ENCODE measurements at regions not wholly inside any gene's neighbourhood (a gene's known extent, or its start where the extent isn't known, plus 50 kb on each side); places are given as distances from the start of the nearest gene placed in this dataset.

GRCh38 chr19:32208060-32208459 is 137.3 kb upstream of the ZNF507 start:
- DNase-seq (ENCODE audit: low read depth in 1 of 2, low spot score in 2 of 2), result no peak
- Histone ChIP-seq H3K27me3 (replicated peaks) (no peaks in the 10 kb centered on the region), H3K4me1 (replicated peaks) (no peaks in the 10 kb centered on the region), H3K27ac (no peak overlapping the region), H3K36me3 (no peaks in the 10 kb centered on the region), H3K9me3 (replicated peaks) (no peaks in the 10 kb centered on the region), H3K4me3 (no peak overlapping the region)

- H3K27ac ChIP-seq, result no peak overlapping the region
- no peak overlapping the region for H3K4me3 ChIP-seq
- no peak for DNase-seq (ENCODE audit: low read depth in 1 of 2, low spot score in 2 of 2)
- no peaks in the 10 kb centered on the region for H3K27me3 ChIP-seq (replicated peaks)
- H3K4me1 ChIP-seq (replicated peaks), result no peaks in the 10 kb centered on the region
- no peaks in the 10 kb centered on the region for H3K36me3 ChIP-seq
- H3K9me3 ChIP-seq (replicated peaks), result no peaks in the 10 kb centered on the region
Measured at GRCh38 chr19:32219392-32219791, 126.0 kb upstream of the ZNF507 start.

GRCh38 chr19:32219881-32220472 is 125.4 kb upstream of the ZNF507 start:
- peak in 1 of 2 experiments; percentile 27 for DNase-seq (ENCODE audit: low read depth in 1 of 2, low spot score in 2 of 2)
- Histone ChIP-seq H3K9me3 (replicated peaks) (no peaks in the 10 kb centered on the region), H3K27ac (no peak overlapping the region), H3K4me3 (no peak overlapping the region), H3K4me1 (replicated peaks) (no peaks in the 10 kb centered on the region), H3K36me3 (no peaks in the 10 kb centered on the region), H3K27me3 (replicated peaks) (peaks cover 3% of the 10 kb centered on the region; the same call in 1 of the 2 replicates)

GRCh38 chr19:32220951-32221350 is 124.5 kb upstream of the ZNF507 start:
- no peaks in the 10 kb centered on the region for H3K4me1 ChIP-seq (replicated peaks)
- no peak overlapping the region for H3K4me3 ChIP-seq
- H3K36me3 ChIP-seq, result no peaks in the 10 kb centered on the region
- H3K9me3 ChIP-seq (replicated peaks), result no peaks in the 10 kb centered on the region
- peak in 1 of 2 experiments; percentile 19 for DNase-seq (ENCODE audit: low read depth in 1 of 2, low spot score in 2 of 2)
- H3K27me3 ChIP-seq (replicated peaks), result peaks cover 3% of the 10 kb centered on the region; the same call in 1 of the 2 replicates
- no peak overlapping the region for H3K27ac ChIP-seq

- H3K27ac ChIP-seq, result no peak overlapping the region
- no peak overlapping the region for H3K4me3 ChIP-seq
- no peaks in the 10 kb centered on the region for H3K4me1 ChIP-seq (replicated peaks)
- no peak for DNase-seq (ENCODE audit: low read depth in 1 of 2, low spot score in 2 of 2)
- no peaks in the 10 kb centered on the region for H3K9me3 ChIP-seq (replicated peaks)
- peaks cover 3% of the 10 kb centered on the region; the same call in 1 of the 2 replicates for H3K27me3 ChIP-seq (replicated peaks)
- no peaks in the 10 kb centered on the region for H3K36me3 ChIP-seq
Measured at GRCh38 chr19:32222556-32222955, 122.9 kb upstream of the ZNF507 start.

- Histone ChIP-seq H3K36me3 (no peaks in the 10 kb centered on the region), H3K27ac (no peak overlapping the region), H3K27me3 (replicated peaks) (peaks cover 3% of the 10 kb centered on the region; the same call in 1 of the 2 replicates), H3K9me3 (replicated peaks) (no peaks in the 10 kb centered on the region), H3K4me1 (replicated peaks) (no peaks in the 10 kb centered on the region), H3K4me3 (no peak overlapping the region)
- DNase-seq (ENCODE audit: low read depth in 1 of 2, low spot score in 2 of 2), result no peak
Measured at GRCh38 chr19:32223106-32223505, 122.3 kb upstream of the ZNF507 start.

GRCh38 chr19:32223595-32224370 is 121.6 kb upstream of the ZNF507 start:
- Histone ChIP-seq H3K4me1 (replicated peaks) (no peaks in the 10 kb centered on the region), H3K27ac (no peak overlapping the region), H3K27me3 (replicated peaks) (peaks cover 3% of the 10 kb centered on the region; the same call in 1 of the 2 replicates), H3K36me3 (no peaks in the 10 kb centered on the region), H3K4me3 (no peak overlapping the region), H3K9me3 (replicated peaks) (no peaks in the 10 kb centered on the region)
- DNase-seq (ENCODE audit: low read depth in 1 of 2, low spot score in 2 of 2), result peak in 1 of 2 experiments; percentile 33

GRCh38 chr19:32224371-32225244 is 120.8 kb upstream of the ZNF507 start:
- DNase-seq (ENCODE audit: low read depth in 1 of 2, low spot score in 2 of 2), result peak; percentile 47 to 60
- Histone ChIP-seq H3K4me1 (replicated peaks) (no peaks in the 10 kb centered on the region), H3K9me3 (replicated peaks) (no peaks in the 10 kb centered on the region), H3K4me3 (no peak overlapping the region), H3K27ac (no peak overlapping the region), H3K27me3 (replicated peaks) (peaks cover 3% of the 10 kb centered on the region; the same call in 1 of the 2 replicates), H3K36me3 (no peaks in the 10 kb centered on the region)

- Histone ChIP-seq H3K9me3 (replicated peaks) (no peaks in the 10 kb centered on the region), H3K4me3 (no peak overlapping the region), H3K27ac (no peak overlapping the region), H3K27me3 (replicated peaks) (peaks cover 3% of the 10 kb centered on the region; the same call in 1 of the 2 replicates), H3K4me1 (replicated peaks) (no peaks in the 10 kb centered on the region), H3K36me3 (no peaks in the 10 kb centered on the region)
- DNase-seq (ENCODE audit: low read depth in 1 of 2, low spot score in 2 of 2), result peak in 1 of 2 experiments; percentile 36
Measured at GRCh38 chr19:32227561-32228165, 117.7 kb upstream of the ZNF507 start.

GRCh38 chr19:32230441-32230840 is 115.0 kb upstream of the ZNF507 start:
- no peak overlapping the region for H3K4me3 ChIP-seq
- peak in 1 of 2 experiments; percentile 20 for DNase-seq (ENCODE audit: low read depth in 1 of 2, low spot score in 2 of 2)
- no peaks in the 10 kb centered on the region for H3K4me1 ChIP-seq (replicated peaks)
- H3K27me3 ChIP-seq (replicated peaks), result no peaks in the 10 kb centered on the region
- H3K27ac ChIP-seq, result no peak overlapping the region
- no peaks in the 10 kb centered on the region for H3K36me3 ChIP-seq
- H3K9me3 ChIP-seq (replicated peaks), result no peaks in the 10 kb centered on the region

- Histone ChIP-seq H3K27ac (no peak overlapping the region), H3K4me3 (no peak overlapping the region), H3K27me3 (replicated peaks) (no peaks in the 10 kb centered on the region), H3K36me3 (no peaks in the 10 kb centered on the region), H3K9me3 (replicated peaks) (no peaks in the 10 kb centered on the region), H3K4me1 (replicated peaks) (no peaks in the 10 kb centered on the region)
- DNase-seq (ENCODE audit: low read depth in 1 of 2, low spot score in 2 of 2), result peak in 1 of 2 experiments; percentile 28
Measured at GRCh38 chr19:32231020-32231419, 114.4 kb upstream of the ZNF507 start.

GRCh38 chr19:32231691-32232090 is 113.7 kb upstream of the ZNF507 start:
- Histone ChIP-seq H3K4me1 (replicated peaks) (no peaks in the 10 kb centered on the region), H3K27me3 (replicated peaks) (no peaks in the 10 kb centered on the region), H3K36me3 (no peaks in the 10 kb centered on the region), H3K9me3 (replicated peaks) (no peaks in the 10 kb centered on the region), H3K4me3 (no peak overlapping the region), H3K27ac (no peak overlapping the region)
- peak in 1 of 2 experiments; percentile 30 for DNase-seq (ENCODE audit: low read depth in 1 of 2, low spot score in 2 of 2)

GRCh38 chr19:32232449-32232848 is 113.0 kb upstream of the ZNF507 start:
- Histone ChIP-seq H3K27ac (no peak overlapping the region), H3K9me3 (replicated peaks) (no peaks in the 10 kb centered on the region), H3K4me3 (no peak overlapping the region), H3K27me3 (replicated peaks) (no peaks in the 10 kb centered on the region), H3K36me3 (no peaks in the 10 kb centered on the region), H3K4me1 (replicated peaks) (no peaks in the 10 kb centered on the region)
- DNase-seq (ENCODE audit: low read depth in 1 of 2, low spot score in 2 of 2), result peak in 1 of 2 experiments; percentile 17
